Activated CD4-positive, alpha-beta T cell treated with anti-CD3 and anti-CD28 coated beads, Interleukin-2, Interleukin-4, amounts not matched to agents 100 ng/mL and 50 ng/mL, durations not matched to agents 16 hours and 8 hours (primary cell): ENCODE measurements at regions not wholly inside any gene's neighbourhood (a gene's known extent, or its start where the extent isn't known, plus 50 kb on each side); places are given as distances from the start of the nearest gene placed in this dataset.
"Not testable (repeated sequence)": the region's sequence is repeated elsewhere in the genome, so short reads cannot be mapped to it uniquely, and the experiment has no call there.

Experiments
- DNase-seq: peaks from one replicate; pipeline ENCODE4 v3.0.0-alpha.2; 2020; ENCODE audit warnings: low spot score

DNA sequence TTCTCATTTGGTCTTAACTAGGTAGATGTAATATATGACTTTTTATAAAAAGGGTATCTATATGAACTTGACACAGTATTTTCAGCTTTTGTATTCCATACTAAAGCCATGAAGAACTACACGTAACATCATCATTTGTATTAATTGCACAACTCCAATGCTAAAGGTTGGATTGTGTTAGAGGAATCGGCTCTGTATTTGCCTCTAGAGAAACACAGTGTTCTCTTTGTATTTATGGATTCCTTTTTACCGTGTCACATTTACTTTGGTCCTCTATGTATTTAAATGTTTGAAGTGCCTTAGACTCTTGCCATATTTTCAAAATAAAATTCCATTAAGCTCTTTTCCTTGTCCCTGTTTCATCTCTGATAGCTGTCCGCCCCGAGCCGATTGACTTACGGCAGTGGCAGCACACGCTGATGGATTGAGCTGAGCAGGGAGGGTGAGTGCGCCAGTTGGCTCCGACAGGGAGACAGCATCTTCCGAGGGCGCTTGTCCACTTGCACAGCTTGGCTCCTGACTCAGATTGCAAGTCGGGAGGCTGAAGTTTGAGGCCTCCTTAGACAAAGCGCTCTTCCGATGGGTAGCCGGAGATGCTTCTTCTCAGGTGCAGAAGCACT lies 95.6 kb upstream of the DMRT1 start:
- no peak for DNase-seq

DNA sequence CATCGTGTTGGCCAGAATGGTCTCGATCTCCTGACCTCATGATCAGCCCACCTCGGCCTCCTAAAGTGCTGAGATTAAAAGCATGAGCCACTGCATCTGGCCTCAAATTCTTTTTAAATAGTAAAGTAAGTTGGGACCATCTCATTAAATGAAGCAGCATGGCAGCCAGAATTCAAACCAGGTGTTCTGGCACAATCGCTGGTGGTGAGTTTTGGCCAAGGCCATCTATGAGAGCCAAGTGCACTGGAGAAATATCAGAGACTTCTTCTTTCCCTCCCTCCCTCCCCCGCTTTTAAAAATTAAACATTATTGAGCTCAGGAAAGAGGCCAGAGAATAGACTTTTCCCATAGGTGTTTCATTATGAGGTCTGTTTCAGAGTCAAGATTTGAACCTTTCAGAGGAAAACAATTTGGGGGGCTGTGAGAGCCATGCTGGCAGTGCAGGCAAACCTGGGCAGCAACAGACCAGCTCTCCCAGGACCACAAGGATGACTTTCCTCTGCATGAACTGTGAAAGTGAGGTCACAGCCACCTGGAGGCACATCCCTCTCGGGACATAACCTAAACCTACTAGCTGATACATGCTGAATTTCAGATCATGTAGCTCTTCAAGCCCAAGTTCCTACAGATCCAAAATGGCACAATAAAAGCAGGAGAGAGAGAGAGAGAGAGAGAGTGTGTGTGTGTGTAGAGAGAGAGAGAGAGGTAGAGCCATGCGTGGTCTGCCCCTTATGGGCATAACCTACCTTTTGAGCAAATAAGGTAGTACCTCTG lies 94.6 kb upstream of the DMRT1 start:
- DNase-seq: no peak

DNA sequence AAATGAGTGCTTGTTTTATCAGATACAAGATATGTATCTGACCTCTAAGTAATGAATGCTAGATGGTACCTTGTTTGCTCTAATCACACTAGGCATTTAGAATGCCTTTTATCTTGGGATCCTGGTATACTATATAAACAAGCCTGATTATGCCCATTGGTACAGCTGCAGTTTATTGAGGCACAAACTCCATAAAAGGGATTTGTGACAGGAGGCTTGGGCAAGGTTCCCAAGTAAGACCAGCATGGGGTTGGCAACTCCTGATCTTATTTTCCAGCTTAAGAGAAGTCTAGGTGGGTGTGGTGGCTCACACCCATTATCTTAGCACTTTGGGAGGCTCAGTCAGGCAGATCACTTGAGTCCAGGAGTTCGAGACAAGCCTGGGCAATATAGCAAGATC lies 93.9 kb upstream of the DMRT1 start:
- no peak for DNase-seq

DNA sequence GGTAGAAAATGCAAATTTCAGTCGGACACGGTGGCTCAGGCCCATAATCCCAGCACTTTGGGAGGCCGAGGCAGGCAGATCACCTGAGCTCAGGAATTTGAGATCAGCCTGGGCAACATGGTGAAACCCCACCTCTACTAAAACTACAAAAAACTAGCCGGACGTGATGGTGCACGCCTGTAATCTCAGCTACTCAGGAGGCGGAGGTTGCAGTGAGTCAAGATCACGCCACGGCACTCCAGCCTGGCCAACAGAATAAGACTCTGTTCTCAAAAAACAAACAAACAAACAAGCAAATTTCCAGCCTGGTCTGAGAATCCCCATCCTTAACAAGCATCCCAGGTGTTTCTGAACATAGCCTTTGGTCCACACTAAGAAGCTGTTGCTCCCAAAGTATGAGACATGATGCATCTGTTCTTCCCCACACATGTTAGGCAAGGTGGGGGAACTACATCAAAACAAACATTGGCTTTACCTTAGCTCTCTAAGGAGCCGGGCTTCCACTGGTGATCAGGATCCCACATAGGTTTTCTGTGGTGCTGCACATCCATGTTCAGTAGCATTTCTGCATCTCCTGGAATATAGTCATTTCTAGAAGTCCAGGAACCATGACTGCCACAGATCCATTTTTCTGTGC lies 92.5 kb upstream of the DMRT1 start:
- no peak for DNase-seq

DNA sequence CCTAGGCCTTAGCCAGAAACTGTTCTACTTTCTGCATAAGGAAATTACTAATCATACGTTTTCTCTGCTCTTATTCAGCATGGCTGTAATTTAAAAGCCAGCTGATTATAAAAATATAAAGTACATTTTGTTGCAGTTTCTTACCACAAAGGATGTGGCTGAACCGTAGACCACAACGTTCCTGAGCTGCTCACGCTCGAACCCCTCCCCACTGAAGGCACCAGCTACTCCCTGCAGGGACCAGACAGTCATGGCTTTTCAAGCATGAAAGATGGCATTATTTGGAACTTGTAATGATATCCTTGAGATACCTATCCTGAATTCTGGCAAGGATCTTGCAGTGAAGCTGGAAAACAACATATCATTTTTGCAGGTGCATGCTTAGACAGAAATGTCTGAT lies 91.8 kb upstream of the DMRT1 start:
- peak; percentile 79 for DNase-seq

DNA sequence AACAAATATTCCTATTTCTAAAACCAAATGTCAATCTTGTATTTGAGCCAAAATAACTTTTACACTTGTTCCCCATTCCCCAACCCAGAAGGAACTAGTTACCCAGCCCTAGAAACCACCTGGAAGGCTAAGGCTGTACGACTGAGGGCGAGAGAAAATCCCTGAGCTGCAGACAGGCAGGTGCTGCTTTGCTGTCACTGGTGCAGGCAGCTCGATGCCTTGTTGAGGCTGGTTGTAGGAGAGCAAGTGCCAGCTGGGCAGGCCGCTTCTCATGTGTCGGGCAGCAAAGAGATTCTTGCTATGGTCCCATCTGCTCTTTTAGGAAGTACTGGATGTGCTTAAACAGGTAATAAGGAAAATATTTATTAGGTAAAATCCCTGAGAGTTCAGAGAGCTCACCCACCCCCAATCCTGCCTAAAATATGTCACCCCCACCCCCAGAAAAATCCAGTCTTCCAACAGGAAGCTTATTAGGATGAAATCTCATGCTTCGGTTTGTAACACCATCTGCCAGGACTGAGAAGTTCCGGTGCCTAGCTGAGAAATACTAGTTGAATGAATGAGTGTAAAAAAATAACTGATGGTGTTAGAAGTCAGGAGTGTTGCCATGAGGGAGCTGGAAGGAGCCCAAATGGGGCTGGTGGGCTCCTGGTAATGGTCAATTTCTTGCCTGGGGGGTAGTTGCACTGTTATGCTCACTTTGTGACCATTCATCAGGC lies 91.1 kb upstream of the DMRT1 start:
- DNase-seq: no peak

DNA sequence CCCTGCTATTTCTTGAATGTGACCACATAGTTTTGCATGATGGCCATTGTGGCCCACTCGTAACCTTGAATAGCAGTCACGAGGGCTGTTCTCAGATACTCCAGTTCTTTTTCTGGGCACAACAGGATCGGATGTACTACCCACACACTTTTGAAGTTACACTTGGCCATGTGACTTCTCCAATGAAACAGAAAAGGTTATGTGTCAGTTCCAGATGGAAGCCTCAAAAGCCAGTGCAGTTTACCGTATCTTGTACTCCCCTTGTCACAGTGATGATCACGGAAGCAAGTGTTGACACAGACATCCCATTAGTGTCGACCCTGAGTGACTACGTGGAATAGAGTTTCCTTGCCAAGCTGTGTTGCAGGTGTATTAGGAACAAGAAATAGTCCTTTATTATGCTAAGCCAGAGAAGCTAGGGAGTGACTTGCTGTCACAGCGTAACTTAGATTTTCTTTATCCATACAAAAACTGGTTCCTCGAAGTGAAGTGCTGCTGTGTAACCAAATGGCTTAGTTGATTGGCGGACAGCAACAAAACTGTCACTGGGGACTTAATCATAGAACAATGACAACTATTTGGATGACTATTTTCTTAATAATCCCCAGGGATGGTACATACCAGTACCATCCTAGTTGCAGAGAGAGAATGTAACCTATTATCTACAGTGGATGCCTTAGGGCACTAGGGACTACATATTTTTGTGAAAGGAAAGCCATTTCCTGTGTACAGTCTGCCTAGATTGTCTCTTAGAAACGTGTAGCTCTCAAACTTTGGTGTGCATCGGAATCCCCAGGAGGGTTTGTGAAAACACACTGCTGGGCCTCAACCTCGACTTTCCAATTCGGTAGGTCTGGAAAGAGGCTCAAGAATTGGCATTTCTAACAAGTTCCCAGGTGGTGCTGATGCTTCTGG lies 90.1 kb upstream of the DMRT1 start:
- DNase-seq: peak; percentile 68

DNA sequence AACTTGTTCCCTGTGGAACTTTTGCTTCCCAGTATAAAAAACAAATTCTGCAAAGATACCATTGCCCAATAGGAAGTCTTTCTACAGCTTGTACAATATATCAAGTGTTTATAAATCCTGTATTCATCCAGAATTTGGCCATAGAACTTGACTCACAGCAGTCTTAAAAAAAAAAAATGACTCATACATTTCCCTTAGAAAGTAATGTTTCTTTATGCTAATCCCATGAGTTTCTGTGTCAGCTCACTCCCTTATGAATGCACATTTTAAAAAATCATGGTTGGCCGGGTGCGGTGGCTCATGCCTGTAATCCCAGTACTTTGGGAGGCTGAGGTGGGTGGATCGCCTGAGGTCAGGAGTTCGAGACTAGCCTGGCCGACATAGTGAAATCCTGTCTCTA lies 89.3 kb upstream of the DMRT1 start:
- no peak for DNase-seq

DNA sequence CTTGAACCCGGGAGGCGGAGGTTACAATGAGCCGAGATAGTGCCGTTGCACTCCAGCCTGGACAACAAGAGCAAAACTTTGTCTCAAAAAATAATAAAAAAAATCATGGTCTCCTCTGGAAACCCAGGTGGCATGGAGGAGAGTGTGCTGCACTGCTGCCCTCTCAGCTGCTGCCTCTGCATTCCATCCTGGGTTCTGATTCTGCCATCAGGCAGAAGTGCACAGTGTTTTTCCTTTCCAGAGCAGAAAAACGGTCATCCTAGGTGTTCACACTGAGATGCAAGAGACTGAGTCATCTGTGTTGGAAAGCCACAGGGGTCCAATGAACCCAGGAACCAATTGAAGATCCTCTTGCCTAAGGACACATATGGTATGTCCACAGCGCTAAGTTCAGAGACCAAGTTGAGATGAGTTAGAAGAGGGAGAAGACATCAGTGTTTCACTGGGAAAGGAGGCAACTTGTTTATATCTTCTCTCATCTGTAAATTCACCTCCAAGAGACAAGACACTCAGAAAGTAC lies 88.8 kb upstream of the DMRT1 start:
- no peak for DNase-seq

DNA sequence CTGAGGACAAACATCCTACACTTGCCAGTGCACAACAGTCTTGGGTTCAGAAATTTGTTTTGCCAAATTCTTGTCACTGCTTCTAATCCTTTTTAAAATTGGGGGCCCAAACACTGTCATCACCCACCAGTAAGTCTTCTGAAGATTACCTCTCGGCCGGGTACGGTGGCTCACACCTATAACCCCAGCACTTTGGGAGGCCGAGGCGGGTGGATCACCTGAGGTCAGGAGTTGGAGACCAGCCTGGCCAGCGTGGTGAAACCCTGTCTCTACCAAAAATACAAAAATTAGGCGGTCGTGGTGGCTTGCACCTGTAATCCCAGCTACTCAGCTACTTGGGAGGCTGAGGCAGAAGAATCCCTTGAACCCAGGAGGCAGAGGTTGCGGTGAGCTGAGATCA lies 87.8 kb upstream of the DMRT1 start:
- DNase-seq: not testable (repeated sequence)

DNA sequence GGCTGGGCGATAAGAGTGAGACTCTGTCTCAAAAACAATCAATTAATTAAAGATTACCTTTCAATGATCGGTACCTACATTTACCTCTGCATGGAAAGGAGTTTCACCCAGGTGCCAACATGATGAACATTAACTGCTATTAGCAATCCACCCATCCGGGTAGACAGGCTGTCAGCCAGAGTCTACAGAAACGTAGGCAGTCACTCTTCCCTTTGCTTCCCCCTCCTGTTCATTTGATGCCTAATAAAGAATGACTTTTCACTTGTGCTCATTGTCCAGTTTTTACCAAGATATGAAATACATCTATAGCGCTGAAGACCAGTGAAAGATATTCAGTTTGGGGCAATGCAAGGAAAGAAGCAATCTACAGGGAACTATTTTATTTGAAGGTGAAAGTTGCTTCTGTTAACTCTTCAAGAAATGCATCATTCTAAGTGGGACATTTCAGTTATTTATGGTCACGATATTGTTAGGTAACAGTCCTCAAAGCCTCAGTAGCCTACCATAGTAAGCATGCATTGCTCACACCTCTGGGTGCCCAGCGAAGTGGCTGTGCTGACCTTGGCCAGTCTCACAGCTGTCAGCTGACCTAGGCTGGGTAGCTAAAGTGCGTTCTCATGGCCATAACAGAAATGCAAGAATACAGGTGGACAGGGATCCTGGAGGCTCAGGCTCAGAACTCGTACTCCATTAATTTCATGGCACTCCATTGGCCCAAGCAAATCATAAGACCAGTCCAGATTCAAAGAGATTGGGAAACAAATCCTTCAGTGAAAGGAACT lies 87.2 kb upstream of the DMRT1 start:
- DNase-seq: no peak

DNA sequence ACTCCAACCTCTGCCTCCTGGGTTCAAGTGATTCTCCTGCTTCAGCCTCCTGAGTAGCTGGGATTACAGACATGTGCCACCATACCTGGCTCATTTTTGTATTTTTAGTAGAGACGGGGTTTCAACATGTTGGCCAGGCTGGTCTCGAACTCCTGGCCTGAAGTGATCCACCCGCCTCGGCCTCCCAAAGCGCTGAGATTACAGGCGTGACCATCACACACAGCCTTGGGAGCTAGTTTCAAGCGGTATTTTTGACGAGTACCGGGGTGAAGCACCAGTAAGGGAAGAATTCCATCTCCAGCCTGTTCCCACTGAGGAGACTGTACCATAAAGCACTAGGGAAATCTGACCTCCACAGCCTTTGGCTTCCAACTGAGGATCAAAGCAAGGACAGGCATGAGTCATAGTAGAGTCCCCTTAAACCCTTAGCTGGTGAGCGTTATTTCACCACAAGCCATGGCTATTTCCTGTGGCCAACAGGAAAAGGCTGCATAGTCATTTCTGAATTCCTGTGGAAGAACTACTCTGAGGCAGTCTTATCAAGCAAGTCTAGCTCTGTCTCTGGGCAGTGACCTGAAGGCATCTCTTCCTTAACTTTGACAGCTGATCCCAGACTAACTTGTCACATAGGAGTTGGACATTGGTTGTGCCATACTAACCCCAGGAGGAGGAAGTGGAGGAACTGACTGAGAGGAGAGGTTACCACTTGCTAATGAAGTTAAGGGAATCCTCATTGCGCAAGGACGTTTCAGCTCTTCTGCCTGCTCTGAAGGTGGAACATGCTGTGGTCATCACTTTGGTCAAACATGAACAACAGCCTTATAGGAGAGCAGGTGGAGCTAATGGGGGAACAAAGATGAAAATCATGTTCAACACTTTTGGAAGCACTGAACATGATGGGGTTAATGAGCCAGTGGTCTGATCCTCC lies 85.8 kb upstream of the DMRT1 start:
- peak; percentile 85 for DNase-seq

DNA sequence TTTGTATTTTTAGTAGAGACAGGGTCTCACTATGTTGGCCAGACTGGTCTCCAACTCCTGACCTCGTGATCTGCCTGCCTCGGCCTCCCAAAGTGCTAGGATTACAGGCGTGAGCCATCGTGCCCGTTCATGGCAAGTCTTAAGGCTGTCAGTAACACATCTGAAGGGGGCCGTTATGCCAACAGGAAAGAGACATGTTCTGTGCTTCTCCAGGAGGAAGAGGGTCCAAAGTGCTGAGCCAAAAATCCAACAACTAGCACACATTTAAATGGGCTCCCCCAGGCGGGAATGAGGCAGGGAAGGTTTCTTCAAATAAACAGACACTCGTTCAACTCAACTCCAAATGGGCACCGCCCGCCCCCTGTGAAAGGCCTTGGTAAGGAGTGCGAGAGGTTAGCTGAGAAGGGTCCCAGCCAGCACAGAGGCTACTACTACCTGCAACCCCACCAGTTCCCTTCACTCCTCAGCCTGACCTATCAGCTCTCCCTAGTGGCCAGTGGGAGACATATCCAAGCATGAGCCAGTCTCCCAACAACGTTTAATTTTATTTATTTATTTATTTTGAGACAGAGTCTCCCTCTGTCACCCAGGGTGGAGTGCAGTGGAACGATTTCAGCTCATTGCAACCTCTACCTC lies 84.1 kb upstream of the DMRT1 start:
- no peak for DNase-seq

DNA sequence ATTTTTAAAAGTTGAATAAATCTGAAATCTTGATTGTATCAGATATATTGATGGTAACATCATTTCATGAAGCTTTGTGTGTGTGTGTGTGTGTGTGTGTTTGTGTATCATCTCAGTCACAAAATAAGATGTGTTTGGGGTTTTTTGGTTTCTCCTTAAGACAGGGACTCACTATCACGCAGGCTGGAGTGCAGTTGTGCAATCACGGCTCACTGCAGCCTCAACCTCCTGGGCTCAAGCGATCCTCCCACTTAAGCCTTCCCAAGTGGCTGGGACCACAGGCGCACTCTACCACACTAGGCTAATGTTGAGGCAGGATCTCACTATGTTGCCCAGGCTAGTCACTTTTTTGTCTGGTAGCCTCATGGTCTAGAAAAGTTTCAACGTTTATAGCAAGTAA lies 83.4 kb upstream of the DMRT1 start:
- no peak for DNase-seq

DNA sequence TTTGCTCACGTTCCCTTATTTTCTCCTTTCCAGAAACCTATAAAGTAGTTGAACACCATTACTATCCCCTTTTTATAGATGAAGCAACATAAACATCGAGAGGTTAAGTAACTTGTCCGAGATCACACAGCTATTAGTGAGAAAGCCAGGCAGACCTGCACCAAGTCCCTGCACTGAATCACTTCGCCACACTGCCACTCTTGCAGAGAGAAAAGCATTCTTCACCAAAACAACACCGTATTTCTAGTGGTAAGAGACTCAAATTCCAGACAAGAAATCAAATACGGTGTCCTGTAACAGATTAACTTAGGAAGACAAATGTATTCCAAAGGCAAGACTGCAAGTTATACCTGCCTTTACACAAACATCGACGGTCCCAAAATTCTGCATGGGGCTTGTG lies 82.0 kb upstream of the DMRT1 start:
- no peak for DNase-seq

DNA sequence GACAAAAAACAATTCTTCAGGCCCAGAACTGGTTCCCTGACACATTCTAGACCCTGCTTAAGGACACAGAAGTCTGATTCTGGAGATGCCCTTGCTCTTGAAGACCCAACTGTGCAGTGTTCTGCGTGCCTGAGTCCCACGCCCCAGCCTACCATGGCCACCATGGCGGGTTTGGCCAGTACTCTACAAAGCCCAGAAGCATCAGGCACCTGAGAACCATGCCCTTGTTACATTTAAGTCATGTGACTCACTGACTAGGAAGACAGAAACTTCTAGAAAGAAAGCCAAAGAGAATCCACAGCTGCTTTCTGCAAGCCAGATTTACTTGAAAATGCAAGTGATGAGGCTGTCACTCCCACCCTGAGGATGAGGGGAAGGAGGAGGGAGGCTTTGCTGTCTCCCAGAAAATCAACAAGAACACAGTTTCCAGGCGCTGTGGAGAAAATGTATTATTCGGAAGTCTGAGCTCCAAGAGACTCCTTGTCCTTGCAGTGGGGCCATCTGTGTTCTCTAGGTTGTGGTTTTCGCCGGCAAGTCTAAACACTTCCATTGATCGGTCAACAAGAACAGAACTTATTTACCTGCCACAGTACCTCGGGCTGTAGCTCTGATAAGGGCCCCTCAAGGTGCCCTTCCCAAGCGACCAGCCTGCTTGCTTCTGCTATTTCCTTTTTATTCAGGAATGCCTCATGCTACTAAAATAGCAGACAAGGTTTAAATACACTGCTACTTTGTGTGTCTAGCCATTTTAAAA lies 81.3 kb upstream of the DMRT1 start:
- no peak for DNase-seq

DNA sequence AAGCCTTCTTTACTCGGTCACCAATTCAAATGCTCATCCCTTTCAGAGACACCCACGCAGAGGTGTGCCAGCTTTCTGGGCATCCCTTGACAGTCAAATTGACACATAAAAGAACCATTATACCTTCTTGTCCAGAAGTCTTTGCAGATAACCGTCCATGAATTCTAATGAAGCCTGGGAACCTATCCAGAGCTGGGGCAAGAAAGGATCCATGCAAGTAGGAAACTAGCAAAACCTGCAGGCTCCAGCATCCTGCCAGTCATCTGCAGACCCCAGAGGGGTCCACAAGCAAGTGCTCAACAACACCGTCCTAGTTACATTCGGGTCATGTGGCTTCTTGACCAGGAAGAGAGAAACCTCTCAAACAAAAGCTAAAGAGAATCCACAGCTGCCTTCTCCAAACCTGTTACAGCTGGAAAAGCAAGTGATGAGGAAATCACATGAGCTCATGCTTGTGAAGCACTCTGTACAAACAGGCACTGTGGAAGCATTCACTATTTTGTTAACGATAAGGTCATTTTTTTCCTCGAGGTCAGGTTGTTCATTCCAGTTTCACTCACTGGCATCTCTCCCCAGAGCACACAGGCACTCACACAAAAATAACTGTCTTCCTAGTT lies 80.2 kb upstream of the DMRT1 start:
- no peak for DNase-seq
